Activated CD8-positive, alpha-beta memory T cell treated with anti-CD3 and anti-CD28 coated beads for 48 hours (primary cell): ENCODE measurements at regions not wholly inside any gene's neighbourhood (a gene's known extent, or its start where the extent isn't known, plus 50 kb on each side); places are given as distances from the start of the nearest gene placed in this dataset.

Experiments
- DNase-seq, 3 experiments: peaks; one replicate each; pipeline ENCODE4 v3.0.0-alpha.2; 2020; ENCODE audit warnings: low read depth in 2 of 3, low spot score in 2 of 3

DNA sequence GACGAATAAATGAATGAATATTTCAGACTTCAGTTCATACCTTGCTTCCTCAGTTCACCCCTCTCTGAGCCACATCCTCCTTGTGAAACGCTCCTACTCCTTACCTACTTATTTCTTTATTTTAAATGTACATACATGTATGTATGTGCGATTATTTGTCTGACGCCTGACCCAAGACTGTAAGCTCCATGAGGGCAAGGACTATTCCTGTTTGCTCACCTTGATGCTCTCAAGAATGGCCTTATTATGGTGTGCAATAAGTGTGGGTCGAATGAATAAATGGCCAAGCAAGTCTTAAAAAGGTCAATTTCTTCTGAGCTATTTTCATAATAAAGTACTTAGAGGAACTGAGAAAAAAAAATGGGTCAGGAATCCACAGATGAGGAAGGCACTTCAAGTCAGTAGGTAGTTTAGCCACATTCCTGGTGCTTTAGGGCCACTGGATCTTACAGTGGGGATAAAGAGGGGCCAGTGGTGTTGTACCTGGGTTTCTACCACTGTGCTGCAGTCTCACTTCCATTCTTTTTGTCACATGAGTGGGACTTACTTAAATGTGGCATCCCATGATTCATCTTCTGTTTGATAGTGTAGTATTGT, 74.7 kb downstream of the SDC1 start:
- no peak for DNase-seq

DNA sequence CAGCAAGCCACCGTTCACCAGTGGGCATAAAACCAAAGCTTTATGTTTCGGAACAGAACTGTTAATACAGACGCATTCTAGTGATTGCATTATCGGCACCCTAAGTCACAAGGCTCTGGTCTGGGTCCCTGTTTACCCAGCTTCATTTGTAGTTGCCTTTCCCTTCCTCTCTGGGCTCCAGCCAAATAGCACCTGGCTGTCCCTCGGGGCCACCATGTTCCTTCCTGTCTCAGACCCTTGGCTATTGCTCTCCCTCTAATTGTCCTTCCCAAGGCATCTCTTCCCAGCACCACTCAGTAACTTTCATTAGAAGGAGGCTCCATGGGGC, 75.3 kb downstream of the SDC1 start:
- no peak for DNase-seq

DNA sequence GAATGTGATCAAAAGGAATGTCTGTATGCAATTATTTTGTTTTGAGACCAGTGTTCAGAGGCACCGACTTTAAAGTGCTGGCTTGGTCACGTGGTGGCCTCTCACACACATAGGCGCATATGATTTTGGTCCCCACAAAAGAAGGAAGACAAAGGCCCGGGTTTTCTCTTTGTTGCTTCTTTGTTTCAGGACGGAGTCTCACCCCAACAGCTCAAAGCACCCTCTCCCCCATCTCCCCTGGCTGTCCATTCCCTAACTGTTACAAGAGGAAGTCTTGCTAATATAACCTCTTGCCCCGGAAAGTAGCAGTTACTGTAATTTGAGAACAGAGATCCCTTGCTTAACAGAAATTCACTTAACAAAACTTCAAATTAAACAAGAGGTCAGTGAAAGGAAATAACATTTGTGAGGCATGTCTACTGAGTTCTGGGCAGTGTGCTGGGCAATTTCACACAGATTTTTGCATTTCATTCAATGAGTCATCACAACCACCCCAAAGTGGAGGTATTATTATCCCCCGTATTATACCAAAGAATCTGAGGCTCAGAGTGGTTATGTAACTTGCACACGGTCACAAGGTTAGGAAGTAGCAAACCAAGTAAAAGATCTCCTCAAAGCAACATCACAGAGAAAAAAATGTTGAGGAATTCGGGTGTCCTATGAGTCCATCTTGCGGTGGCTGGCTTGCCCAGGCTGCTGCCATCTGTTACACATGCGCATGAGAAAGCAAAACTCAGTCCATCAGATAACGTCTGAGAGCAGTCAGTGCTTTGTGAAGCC, 75.8 kb downstream of the SDC1 start:
- DNase-seq, result no peak

DNA sequence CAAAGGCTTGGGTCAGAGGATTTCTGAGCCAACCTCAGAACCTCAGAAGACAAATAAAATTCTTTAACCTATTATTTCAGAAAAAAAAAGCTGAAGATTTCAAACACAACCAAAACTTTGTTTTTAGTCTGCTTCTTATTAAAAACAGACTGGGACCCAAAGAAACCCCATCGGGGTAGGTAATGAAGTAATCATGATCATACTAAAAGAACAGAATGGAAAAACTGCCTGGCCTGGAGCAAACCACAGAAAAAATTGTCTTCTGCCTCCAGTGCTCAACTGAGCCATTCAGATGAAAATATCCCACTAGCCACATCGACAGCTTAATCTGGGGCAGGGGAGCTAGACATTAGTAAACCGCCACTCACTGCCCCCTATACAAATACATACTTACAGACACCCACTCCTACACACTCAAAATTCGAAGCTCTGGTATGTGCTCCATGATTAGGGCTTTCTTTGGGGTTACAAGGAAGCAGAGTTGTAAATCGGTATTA, 76.5 kb downstream of the SDC1 start:
- no peak for DNase-seq

DNA sequence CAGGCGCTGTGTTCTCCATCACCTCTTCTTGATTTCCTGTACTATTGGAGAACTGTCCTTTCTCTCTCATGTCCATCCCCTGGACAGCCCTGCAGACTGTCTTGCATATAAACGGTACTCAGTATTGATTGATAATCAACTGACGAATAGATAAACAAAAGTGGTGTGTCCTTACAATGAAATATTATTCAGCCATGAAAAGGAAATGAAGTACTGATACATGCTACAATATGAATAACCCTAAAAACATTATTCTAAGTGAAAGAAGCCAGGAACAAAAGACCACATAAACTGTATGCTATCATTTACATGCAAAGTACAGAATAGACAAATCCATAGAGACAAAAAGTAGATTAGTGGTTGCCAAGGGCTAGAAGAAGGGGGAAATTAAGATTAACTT, 77.6 kb downstream of the SDC1 start:
- DNase-seq, result no peak

DNA sequence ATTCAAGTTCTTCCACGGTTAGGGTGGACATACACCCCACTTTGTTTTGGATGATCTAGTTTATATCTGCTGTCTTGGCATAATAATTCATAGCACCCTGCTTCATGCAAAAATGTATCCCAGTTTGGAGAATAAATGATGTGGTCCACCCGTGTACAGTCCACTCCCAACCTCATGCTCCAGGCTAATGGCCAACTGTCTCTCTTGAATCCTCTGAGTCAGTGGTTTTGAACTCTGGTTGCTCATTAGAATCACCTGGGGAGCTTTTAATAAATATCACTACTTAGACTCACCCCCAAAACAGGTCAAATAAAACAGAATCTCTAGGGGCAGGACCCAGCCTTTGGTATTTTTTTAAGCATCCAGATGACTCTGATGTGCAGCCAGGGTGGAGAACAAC, 78.5 kb downstream of the SDC1 start:
- DNase-seq, result no peak

DNA sequence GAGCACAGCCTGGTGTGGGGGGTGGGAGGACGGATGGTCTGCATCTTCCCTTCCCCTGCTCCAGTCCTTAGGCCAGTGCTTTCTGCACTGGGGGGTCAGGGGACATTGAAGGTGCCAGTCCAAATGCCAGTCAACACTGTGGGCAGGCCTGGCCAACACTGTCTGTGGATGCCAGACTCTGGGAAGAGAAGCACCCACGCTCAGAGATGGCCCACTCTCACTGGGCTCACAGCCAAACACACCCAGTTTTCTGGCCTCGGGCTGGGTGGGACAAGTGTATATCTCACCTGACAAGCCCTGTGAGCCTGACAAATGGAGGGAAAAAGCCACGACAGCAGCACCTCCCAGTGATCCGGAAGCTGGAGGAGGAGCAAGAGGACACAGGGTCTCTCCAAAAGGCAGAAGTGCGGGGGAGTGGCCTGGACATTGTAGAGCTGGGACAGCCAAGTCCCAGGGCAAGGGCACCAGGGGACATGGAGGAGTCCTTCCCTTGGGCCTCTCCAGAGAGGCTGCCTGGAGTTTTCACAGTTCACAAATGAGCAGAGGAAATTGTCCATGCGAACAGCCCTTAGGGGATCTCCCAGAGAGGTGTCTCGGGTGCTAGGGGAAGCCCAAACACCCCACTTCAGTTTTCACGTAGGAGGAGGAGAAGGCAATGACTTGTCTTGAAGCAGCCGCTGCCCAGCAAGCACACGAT, 79.3 kb downstream of the SDC1 start:
- DNase-seq, result no peak

DNA sequence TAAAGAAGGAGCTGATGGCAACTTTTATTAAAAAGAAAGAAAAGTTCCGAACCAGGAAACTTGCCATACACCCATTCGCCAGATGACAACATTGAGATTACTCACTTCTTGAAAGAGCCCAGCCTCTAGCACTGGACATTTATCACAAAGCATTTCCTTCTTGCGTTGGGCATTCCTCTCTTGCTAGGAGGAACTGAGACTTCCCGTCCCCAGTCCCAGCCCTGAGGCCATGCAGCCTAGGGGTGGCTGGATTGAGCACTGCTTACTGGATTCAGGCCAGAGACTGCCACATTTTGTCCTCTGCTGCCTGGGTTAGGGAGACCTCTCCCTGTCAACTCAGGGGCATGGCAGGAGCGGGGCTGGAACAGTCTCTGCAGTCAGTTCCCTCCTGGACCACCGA, 80.1 kb downstream of the SDC1 start:
- no peak for DNase-seq

DNA sequence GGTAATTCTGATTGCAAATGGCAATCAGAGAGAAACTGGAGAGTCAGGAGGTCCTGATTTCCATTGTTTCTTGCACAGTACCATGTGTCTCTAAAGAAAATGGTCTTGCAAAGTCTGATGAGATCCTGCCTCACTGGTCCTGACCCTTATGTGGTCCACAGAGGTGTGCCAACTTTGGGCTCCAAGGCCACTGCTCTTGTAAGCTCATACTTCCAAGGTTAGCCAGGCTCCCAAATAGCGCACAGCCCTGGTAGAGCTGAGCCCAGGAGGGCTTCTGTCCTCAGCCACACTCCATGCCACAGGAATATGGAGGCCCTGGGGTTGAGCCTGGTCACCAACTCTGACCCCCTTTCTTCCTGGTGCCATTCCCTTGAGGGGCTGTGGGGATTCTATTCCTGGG, 80.7 kb downstream of the SDC1 start:
- DNase-seq, result no peak

DNA sequence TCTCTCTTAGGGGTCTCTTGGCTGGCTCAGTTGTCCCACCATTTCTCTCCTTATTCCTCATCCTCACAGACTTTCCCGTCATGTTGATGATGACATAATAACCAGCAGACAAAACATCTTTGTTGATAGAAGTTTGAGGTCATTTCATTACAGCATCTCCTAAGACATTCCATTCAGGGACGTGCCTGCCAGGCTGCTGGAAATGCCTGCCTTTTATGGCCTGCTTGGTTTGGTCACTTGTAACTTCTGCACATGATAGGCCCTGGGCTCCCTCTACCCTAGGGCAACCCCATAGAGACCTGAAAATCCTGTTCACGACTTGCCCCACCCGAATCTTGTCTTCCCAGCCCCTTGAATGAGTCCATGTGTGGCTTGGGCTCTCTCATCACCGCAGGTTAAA, 81.7 kb downstream of the SDC1 start:
- DNase-seq, result no peak

DNA sequence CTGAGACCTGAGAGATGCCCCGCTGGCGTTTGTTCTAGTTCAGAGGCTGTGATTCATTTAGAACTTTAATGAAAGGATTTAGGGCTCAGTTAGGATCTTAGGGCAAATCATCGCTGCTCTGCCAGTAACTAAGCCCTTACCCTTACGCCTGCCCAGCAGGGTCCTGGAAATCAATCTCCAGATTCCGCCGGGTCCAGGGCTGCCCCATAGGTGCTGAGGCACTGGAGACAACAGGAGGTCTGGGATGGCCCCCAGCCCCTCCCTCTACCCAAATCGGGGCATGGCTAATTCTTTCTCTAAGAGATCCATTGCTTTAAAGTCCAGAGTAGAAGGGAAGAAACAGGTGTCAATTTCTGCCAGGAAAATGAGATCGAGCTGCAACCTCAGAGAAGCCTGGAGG, 83.1 kb downstream of the SDC1 start:
- no peak for DNase-seq

DNA sequence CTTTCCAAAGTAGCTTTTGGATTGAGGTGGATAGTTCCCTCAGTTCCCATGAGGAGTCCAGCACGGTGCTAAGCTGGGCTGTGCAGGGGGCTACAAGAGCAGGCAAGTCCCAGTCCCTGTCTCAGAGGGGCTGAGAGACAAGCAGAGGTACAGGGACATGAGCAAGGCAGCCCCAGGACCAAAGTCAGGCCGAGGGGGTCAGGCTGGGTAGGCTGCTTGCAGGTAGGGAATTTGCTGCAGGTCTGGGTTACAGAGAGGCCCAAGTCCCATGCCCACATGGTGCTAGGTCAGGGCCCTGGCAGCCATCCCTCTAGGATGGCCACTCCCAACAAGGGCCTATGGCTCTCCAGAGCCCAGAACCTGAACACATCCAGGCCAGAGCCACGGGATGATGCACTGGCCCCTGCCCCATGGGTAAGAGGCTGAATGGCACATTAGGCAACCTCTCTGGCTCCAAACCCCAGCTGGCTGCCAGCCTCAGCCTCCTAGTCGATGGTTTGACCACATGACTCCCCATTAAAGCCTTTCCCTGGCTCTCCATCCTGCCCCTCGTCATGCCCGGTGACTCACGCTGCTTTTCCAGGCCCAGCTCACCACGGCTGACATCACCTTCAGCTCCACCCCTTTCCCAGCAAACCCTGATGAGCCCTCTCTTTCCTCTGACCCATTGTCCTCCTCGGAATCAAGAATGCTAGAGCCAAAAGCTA, 83.7 kb downstream of the SDC1 start:
- DNase-seq, result no peak

DNA sequence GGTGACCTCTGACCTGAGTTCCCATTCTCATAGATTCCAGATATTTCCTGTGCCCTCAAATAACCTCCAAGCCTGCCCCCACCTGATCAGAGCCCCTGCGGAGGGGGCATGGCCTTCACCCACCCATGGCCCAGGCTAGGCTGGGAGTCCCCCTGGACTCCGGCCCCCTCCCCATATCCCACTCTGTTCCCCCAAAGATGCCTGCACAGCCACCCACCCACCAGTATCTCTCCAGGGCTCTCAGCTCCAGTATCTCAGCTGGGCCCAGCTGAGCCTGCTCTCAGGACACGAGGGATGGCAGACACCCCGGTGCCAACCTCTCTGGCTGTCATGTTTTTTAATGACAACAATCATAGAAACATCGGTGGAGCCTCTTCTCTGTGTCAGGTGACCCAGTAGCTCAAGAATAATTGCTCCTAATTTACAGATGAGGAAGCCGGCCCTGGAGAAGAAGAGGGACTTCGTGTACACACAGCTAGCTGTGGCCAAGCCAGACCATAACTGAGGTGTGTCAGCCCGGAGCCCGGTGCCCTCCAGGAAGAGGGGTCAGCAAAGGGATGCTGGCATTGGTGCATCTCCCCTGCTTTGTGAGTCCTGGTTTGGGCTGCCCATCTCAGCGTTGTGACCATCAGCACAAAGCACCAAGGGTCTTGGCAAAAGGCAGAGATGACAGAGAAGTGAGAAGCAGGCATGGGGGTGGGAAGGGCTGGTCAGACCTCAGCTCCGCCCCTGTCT, 84.4 kb downstream of the SDC1 start:
- no peak for DNase-seq

DNA sequence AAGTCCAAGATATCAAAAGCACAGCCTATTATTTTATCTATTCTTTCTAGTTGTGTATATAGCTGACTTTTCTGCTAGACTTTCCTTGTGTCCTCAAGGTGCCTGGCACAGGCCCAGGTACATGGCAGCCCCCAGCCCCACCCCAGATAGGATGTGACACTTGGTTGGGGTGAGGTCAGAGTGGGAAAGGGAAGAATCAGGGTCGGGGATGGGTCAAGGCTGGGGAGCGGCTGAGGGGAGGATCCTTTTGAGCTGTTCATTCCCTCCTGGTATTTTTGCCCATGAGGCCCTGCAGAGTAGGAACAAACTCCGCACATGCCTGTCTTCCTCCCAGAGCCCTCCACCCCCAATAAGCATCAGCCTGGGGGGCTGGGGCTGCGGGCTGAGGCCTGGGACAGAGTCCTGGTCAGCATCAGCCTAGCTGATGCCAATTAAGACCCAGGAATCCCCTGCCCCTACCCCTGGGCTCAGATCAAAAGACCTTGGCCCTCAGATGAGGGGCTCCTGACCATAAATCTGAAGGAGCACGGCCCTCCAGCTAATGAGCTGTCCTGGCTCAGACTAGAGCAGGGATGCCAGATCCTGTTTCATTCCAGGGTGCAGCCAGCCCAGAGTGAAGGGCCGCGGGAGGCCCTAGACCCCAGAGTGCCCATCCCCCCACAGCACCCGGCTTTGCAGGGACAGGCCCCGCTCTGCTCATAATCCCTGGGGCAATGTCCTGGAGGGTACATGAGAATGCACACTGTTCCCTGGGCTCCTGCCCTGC, 85.3 kb downstream of the SDC1 start:
- no peak for DNase-seq

DNA sequence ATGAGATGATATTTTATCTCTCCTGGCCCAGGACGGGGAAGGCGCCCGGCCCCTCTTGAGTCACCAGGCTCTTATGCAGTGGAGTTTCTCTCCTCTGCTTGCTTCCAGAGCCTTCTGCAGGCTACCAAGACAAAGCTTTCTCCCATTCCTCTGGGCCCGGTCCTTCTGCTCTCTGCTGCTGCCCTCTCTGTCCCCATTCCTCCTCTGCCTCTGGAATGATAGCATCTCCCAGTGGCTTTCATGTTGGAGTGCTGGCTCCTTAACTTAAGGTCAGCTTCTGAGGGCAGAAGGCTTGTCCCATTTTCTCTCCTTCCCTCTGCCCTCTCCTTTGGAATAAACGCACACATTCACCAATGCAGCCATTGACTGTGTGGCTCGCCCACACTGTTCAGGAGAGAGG, 86.2 kb downstream of the SDC1 start:
- no peak for DNase-seq

DNA sequence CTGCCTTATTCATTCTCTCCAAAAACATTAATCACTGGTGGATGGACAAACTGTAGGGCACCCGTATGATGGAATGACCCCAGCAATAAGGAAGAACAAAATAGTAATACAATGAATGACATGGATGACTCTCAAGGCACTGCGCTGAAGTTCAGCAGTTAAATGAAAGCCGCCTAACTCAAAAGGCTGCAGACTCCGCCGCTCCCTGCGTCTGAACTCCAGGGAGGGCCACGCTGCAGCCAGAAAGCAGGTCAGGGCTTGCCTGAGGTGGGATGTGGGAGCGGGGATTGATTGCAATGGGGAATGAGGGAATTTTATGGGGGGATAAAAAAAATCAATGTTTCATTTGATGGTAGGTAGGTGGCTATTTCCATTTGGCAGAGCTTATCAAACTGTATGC, 86.5 kb upstream of the LAPTM4A start:
- DNase-seq, result no peak

DNA sequence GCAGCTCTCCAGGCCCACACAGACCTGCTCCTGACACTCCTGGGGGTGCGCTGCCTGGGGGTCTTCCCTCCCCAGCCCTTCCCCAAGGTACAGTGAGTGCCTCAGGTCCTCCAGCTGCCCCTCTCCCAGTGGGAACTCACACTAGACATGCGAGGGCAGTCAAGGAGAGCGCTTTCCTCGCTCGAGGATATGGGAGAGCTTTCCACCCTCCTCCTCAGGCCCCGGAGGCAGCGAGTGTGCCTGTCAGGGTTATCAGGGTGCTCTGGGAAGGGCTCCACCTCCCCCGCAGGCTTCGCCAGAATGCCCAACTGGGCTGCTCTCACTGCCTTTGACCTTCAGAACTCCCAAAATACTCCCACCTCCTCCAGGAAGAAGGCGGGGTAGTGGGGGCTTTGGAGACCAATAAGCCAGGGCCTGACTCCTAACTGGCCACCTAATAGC, 85.7 kb upstream of the LAPTM4A start:
- no peak for DNase-seq

DNA sequence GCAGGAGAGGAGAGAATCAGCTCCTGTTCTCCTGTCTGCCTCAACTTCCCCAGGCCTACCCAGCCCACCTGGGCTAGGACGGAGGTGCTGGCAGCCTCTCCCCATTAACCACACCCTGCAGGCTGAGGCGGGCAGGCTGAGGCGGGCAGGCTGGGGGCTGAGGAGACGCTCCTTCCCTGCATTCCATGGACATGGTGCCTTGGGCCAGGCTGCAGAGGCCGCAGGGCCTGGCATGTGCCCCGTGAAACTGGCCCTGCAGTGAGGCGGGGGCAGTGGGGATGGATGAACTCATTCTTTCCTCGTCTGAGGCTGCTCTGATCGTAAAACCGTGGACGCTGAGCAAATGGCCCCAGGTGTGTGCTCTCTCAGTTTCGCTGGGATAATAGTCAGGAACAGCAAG, 84.7 kb upstream of the LAPTM4A start:
- no peak for DNase-seq

DNA sequence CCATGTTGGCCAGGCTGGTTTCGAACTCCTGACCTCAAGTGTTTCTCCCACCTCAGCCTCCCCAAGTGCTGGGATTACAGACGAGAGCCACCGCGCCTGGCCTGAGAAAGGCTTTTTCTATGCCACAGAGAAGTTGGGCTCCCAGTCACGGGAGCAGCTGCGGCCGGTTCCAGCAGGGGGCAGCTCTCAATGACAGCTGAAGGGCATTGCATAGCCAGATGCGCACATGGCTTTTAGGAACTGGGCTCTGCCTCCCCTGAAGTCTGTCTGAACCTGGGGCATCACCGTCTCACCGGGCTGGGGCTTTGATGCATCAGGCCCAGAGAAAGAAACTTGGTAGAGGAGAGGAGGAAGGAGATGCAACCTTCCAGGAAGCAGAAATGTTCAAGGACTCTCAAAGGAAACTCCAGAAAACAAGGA, 84.2 kb upstream of the LAPTM4A start:
- DNase-seq, result peak in 1 of 3 experiments; percentile 4

DNA sequence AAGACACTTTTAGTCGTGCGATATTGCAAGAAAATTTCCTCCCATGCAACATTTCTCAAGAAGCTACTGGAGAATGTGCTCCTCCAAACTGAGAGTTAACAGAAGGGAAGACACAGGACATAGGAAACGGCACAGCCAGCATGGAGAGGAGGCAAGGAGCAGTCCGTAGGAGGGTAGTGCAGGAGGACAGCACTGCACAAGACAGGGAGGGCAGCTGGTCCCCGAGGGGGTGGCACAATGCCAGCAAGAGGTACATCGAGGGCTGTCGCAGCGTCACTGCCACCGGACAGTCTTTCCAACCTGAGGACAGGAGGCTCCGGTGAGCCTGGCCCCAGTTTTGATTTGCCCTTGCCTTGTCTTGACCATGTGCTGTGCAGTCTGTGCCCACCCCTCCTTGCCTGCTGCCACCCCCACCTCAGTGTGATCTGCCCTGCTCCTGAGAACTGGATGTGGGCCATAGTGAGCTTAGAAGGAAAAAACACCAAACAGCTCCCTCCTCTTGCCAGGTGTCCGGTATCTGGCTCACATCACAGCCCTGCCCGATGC, 81.6 kb upstream of the LAPTM4A start:
- DNase-seq, result no peak
